ENCODE measurements at regions not wholly inside any gene's neighbourhood (a gene's known extent, or its start where the extent isn't known, plus 50 kb on each side); places are given as distances from the start of the nearest gene placed in this dataset.

DNA sequence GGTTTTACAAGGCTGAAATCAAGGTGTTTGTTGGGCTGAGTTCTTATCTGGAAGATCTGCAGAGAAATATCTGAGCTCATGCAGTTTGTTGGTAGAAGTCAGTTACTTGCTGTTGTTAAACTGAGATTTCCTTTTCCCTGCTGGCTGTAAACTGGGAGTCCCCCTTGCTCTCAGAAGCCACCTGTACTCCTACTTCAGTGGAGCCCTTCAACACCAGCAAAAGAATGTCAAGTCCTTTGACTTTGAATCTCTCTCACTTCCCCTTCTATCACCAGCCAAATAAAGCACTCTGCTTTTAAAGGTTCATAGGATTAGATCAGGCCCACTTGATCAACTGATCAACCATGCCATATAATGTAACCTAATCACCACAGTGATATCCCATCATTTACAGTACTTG is 252.2 kb upstream of the CDH7 start:
- ChIA-PET CTCF (no interaction called here), POLR2A (no interaction called here)
- H3K4me1 Mint-ChIP-seq (ENCODE audit: low read depth) = no peaks in the 10 kb centered on the region
- intact Hi-C loops (cut with micrococcal nuclease) = no loop called here
- H3K36me3 Mint-ChIP-seq (ENCODE audit: low read depth) = no peaks in the 10 kb centered on the region
- H3K4me3 Mint-ChIP-seq = no peak overlapping the region
- H3K27me3 Mint-ChIP-seq = no peaks in the 10 kb centered on the region
- H3K9me3 Mint-ChIP-seq = peaks cover 7% of the 10 kb centered on the region
- no peak overlapping the region for H3K27ac Mint-ChIP-seq
- no peak for TF ChIP-seq CTCF (IDR thresholded peaks at IDR 0.05)
- DNase-seq = no peak
- ATAC-seq = no peak

- no peaks in the 10 kb centered on the region for H3K36me3 Mint-ChIP-seq (ENCODE audit: low read depth)
- intact Hi-C loops (cut with micrococcal nuclease) = no loop called here
- ChIA-PET CTCF (no interaction called here), POLR2A (no interaction called here)
- peaks cover 3% of the 10 kb centered on the region for H3K9me3 Mint-ChIP-seq
- H3K4me3 Mint-ChIP-seq = no peak overlapping the region
- no peaks in the 10 kb centered on the region for H3K27me3 Mint-ChIP-seq
- H3K4me1 Mint-ChIP-seq (ENCODE audit: low read depth) = no peaks in the 10 kb centered on the region
- DNase-seq (no peak), ATAC-seq (no peak)
- H3K27ac Mint-ChIP-seq = no peak overlapping the region
- no peak for TF ChIP-seq CTCF (IDR thresholded peaks at IDR 0.05)
Measured at GRCh38 chr18:65487569-65487968, 263.2 kb upstream of the CDH7 start.

DNA sequence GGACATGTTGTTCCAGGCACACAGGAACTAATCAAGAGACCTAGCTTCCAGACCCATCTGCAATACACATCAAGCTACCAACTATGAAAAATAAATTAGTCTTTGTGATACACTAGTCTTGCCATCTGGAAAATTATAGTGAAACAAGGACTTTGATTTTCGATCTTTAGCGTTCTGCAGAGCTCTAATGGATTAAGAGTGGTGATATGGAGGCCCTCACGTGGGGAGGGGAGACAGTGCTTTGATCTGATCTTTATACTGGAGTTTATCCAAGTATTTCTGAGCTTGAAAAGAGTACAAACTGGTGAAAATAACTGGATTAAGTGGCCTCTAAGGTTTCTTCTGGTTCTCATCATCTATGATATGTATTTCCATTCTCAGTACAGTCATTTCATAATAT is 273.4 kb upstream of the CDH7 start:
- no peak overlapping the region for H3K27ac Mint-ChIP-seq
- CTCF ChIA-PET = no interaction called here
- H3K27me3 Mint-ChIP-seq = no peaks in the 10 kb centered on the region
- intact Hi-C loops (cut with micrococcal nuclease) = no loop called here
- no peak for DNase-seq
- H3K36me3 Mint-ChIP-seq (ENCODE audit: low read depth) = no peaks in the 10 kb centered on the region
- H3K4me1 Mint-ChIP-seq (ENCODE audit: low read depth) = no peaks in the 10 kb centered on the region
- TF ChIP-seq CTCF (IDR thresholded peaks at IDR 0.05) = no peak
- peaks cover 3% of the 10 kb centered on the region for H3K9me3 Mint-ChIP-seq
- POLR2A ChIA-PET = no interaction called here
- no peak overlapping the region for H3K4me3 Mint-ChIP-seq
- no peak for ATAC-seq

DNA sequence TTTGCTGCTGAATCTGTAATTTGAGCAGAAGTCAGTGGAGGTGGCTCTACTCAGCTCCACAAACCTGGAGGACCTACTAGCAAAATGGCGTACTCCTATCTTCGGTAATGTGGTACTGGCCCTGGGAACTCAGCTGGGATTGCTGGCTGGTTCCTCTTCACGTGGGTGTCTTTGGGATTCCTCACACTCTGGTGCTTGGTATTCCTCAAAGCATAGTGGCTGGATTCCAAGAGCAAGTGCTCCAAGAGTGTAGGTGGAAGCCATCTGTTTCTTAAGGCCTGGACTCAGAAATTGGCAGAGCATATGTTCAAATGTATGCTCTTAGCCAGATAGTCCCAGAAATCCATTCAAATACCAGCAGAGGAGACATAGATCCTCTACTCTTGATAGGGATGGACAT is 281.9 kb upstream of the CDH7 start:
- ChIA-PET CTCF (no interaction called here), POLR2A (no interaction called here)
- no peak for DNase-seq
- Mint-ChIP-seq H3K27ac (no peak overlapping the region), H3K36me3 (ENCODE audit: low read depth) (no peaks in the 10 kb centered on the region), H3K4me3 (no peak overlapping the region), H3K4me1 (ENCODE audit: low read depth) (no peaks in the 10 kb centered on the region), H3K27me3 (no peaks in the 10 kb centered on the region), H3K9me3 (peaks cover 11% of the 10 kb centered on the region)
- no peak for TF ChIP-seq CTCF (IDR thresholded peaks at IDR 0.05)
- intact Hi-C loops (cut with micrococcal nuclease) = no loop called here
- no peak for ATAC-seq

DNA sequence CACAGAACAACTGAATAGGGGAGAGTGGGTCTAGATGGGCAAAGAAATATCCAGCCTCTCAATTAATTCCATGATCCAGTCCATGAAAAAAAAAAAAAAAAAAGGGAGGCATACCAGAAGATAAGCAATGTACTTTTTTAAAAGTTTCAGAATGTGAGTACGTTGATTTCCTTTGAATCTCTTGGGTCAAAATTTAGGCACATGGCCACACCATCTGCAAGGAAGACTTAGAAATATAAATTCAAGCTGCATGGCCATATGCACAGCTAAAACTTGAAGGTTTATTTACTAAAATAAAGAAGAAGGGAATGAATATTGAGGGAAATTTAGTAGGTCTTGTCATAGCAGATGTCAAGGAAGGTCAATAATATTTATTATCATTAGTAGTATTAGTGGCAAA is 286.5 kb upstream of the CDH7 start:
- ChIA-PET POLR2A (no interaction called here), CTCF (no interaction called here)
- ATAC-seq (no peak), DNase-seq (no peak)
- no peaks in the 10 kb centered on the region for H3K27me3 Mint-ChIP-seq
- H3K4me1 Mint-ChIP-seq (ENCODE audit: low read depth) = no peaks in the 10 kb centered on the region
- no peak overlapping the region for H3K4me3 Mint-ChIP-seq
- no peaks in the 10 kb centered on the region for H3K36me3 Mint-ChIP-seq (ENCODE audit: low read depth)
- no peak for TF ChIP-seq CTCF (IDR thresholded peaks at IDR 0.05)
- H3K27ac Mint-ChIP-seq = no peak overlapping the region
- intact Hi-C loops (cut with micrococcal nuclease) = no loop called here
- peaks cover 18% of the 10 kb centered on the region for H3K9me3 Mint-ChIP-seq
